HepG2 (cell line): ENCODE measurements at regions not wholly inside any gene's neighbourhood (a gene's known extent, or its start where the extent isn't known, plus 50 kb on each side); places are given as distances from the start of the nearest gene placed in this dataset.

Experiments
- ATAC-seq: fragments of 200-7000 bp; cut with Tn5 transposase; 3 replicates; pipeline ENCODE4 v1.9.1; 2020; ENCODE audit warnings: mild to moderate bottlenecking, moderate library complexity
- BruUV-seq: library from RNA; stranded (reverse); fragments of 400-500 nt; replicated peaks from 2 replicates; lab custom pipeline; 2021; lab: Mats Ljungman, UMichigan
- CTCF ChIA-PET: fragments of 300-600 bp; formaldehyde crosslinking; extraction: SDS; loops from one replicate; lab custom pipeline; 2021; ENCODE audit warnings: low total read pairs, inconsistent platforms, low intra/inter-chr PET ratio; lab: Yijun Ruan, JAX
- POLR2A ChIA-PET: fragments of 350-600 bp; sonication (Branson Sonifier 250); formaldehyde crosslinking; loops from one replicate; lab custom pipeline; 2020; ENCODE audit warnings: antibody characterized with exemption, inconsistent platforms; lab: Yijun Ruan, JAX
- DNase-seq: peaks from one replicate; pipeline ENCODE4 v3.0.0-alpha.2; 2015; ENCODE audit warnings: low spot score
- FAIRE-seq: peaks from 3 replicates; lab custom pipeline; 2011; peaks lifted over from hg19 to GRCh38; lab: Jason Lieb, UNC
- H2AFZ ChIP-seq: one replicate; pipeline ENCODE4 v1.6.1; 2011; ENCODE audit warnings: low read length, inconsistent platforms
- H3K27ac ChIP-seq: fragments of 300-600 bp; 3 replicates; pipeline ENCODE4 v1.8.0; 2011; ENCODE audit warnings: mixed run types, mild to moderate bottlenecking, mixed read lengths, low read length, inconsistent platforms; ENCODE audit not compliant: insufficient read depth; ENCODE audit errors: extremely low read length
- H3K27me3 ChIP-seq, 2 experiments: fragments of 200-600 bp in 1 of 2; 2 replicates in 1 of 2; 3 replicates in 1 of 2; pipeline versions ENCODE4 v1.6.0 to v1.8.0; 2011; ENCODE audit warnings: low read length in 2 of 2, mild to moderate bottlenecking in 2 of 2, moderate library complexity in 2 of 2, inconsistent platforms in 1 of 2; ENCODE audit not compliant: insufficient read depth in 2 of 2, control insufficient read depth in 1 of 2
- H3K36me3 ChIP-seq, 2 experiments: fragments of 200-600 bp in 1 of 2; replicated peaks in 1 of 2; 2 replicates in 1 of 2; 3 replicates in 1 of 2; pipeline versions ENCODE4 v1.5.1 to v1.8.0; 2011; ENCODE audit warnings: low read length in 2 of 2, inconsistent platforms in 1 of 2; ENCODE audit not compliant: insufficient read depth in 2 of 2, control insufficient read depth in 1 of 2
- H3K4me1 ChIP-seq: 2 replicates; pipeline ENCODE4 v1.5.1; 2012; ENCODE audit warnings: low read length, inconsistent platforms; ENCODE audit not compliant: insufficient read depth
- H3K4me2 ChIP-seq: 2 replicates; pipeline ENCODE4 v1.6.0; 2011; ENCODE audit warnings: low read depth, low read length, inconsistent platforms
- H3K4me3 ChIP-seq, 3 experiments: fragments of 200-600 bp in 1 of 3; sonication (generic), shearing (Covaris generic) in 1 of 3; replicated peaks in 1 of 3; 2 replicates each; pipeline ENCODE4 v1.5.1; 2011 to 2016; ENCODE audit warnings: low read length in 3 of 3, inconsistent platforms in 2 of 3, low read depth in 2 of 3, mild to moderate bottlenecking in 2 of 3, control low read depth in 1 of 3, mixed read lengths in 1 of 3; ENCODE audit not compliant: insufficient read depth in 1 of 3
- H3K79me2 ChIP-seq: one replicate; pipeline ENCODE4 v1.6.1; 2011; ENCODE audit warnings: low read length, inconsistent platforms; ENCODE audit not compliant: insufficient read depth
- H3K9ac ChIP-seq: 2 replicates; pipeline ENCODE4 v1.6.0; 2011; ENCODE audit warnings: mild to moderate bottlenecking, low read depth, low read length, inconsistent platforms; ENCODE audit not compliant: insufficient read depth
- H3K9me3 ChIP-seq: 2 replicates; pipeline ENCODE4 v1.5.1; 2012; ENCODE audit warnings: mild to moderate bottlenecking, low read length
- H4K20me1 ChIP-seq: 2 replicates; pipeline ENCODE4 v1.6.0; 2011; ENCODE audit warnings: inconsistent platforms, mild to moderate bottlenecking, low read length, moderate library complexity; ENCODE audit not compliant: insufficient read depth
- ATF7-NPFF ChIP-seq: sonication (generic); formaldehyde crosslinking; IDR thresholded peaks from 2 replicates; pipeline ENCODE4 v1.8.1; 2023; ENCODE audit warnings: mild to moderate bottlenecking, low read depth, missing genetic modification reagents, moderate library complexity
- CBX1 ChIP-seq: IDR thresholded peaks from one replicate; pipeline ENCODE4 v1.6.1; 2016; ENCODE audit warnings: antibody characterized with exemption, low read depth
- HES4 ChIP-seq: sonication (generic); formaldehyde crosslinking; IDR thresholded peaks from 2 replicates; pipeline ENCODE4 v1.9.0; 2021; ENCODE audit warnings: mild to moderate bottlenecking, missing genetic modification reagents, borderline replicate concordance
- KDM1A ChIP-seq: IDR thresholded peaks from 2 replicates; pipeline ENCODE4 v1.6.1; 2016; ENCODE audit warnings: missing compliant biosample characterization
- NFATC3 ChIP-seq: sonication (generic); formaldehyde crosslinking; IDR thresholded peaks from 2 replicates; pipeline ENCODE4 v1.5.1; 2020; ENCODE audit warnings: mild to moderate bottlenecking, missing genetic modification reagents
- RARA ChIP-seq: IDR thresholded peaks from 2 replicates; pipeline ENCODE4 v1.6.1; 2016; ENCODE audit warnings: missing genetic modification reagents, missing compliant biosample characterization
- REPIN1 ChIP-seq: sonication (generic); formaldehyde crosslinking; IDR thresholded peaks from 2 replicates; pipeline ENCODE4 v1.8.0; 2022; ENCODE audit warnings: missing genetic modification reagents, low read depth, mild to moderate bottlenecking, borderline replicate concordance
- ZNF124 ChIP-seq: sonication (generic); formaldehyde crosslinking; IDR thresholded peaks from 2 replicates; pipeline ENCODE4 v1.4.0; 2020; ENCODE audit warnings: missing genetic modification reagents
- ZNF292 ChIP-seq: sonication (generic); formaldehyde crosslinking; IDR thresholded peaks from 2 replicates; pipeline ENCODE4 v1.8.1; 2022; ENCODE audit warnings: mild to moderate bottlenecking, low read depth, missing genetic modification reagents, borderline replicate concordance
- ZNF331 ChIP-seq: sonication (generic); formaldehyde crosslinking; IDR thresholded peaks from 2 replicates; pipeline ENCODE4 v1.4.0; 2020; ENCODE audit warnings: missing genetic modification reagents
- WGBS: methylation state at CpG from one replicate; pipeline ENCODE4 v1.1.6; 2017; ENCODE audit warnings: low lambda C conversion rate; 5-methylcytosine and 5-hydroxymethylcytosine counted together
- in situ Hi-C: cut with HindIII; loops from 2 replicates; pipeline ENCODE4 v1.10.0; 2017; ENCODE audit warnings: low pct_unique_long_range_greater_than_20kb; ENCODE audit not compliant: extremely low pct_ligation_motif_present
- intact Hi-C: fragments of 100-400 bp; cut with micrococcal nuclease; formaldehyde crosslinking; loops from one replicate; pipeline ENCODE4 v1.10.0; 2022; ENCODE audit not compliant: unreplicated experiment
- TF ChIP-seq, protein P1 (sequence below): sonication (generic); formaldehyde crosslinking; IDR thresholded peaks from 2 replicates; pipeline ENCODE4 v1.4.0; 2020; ENCODE audit warnings: mild to moderate bottlenecking, missing genetic modification reagents
- TF ChIP-seq, protein P2 (sequence below): sonication (generic); formaldehyde crosslinking; IDR thresholded peaks from 2 replicates; pipeline ENCODE4 v1.4.0; 2020; ENCODE audit warnings: missing genetic modification reagents
- TF ChIP-seq, protein P3 (sequence below): sonication (generic); formaldehyde crosslinking; IDR thresholded peaks from 2 replicates; pipeline ENCODE4 v1.4.0; 2020; ENCODE audit warnings: mild to moderate bottlenecking, missing genetic modification reagents

DNA sequence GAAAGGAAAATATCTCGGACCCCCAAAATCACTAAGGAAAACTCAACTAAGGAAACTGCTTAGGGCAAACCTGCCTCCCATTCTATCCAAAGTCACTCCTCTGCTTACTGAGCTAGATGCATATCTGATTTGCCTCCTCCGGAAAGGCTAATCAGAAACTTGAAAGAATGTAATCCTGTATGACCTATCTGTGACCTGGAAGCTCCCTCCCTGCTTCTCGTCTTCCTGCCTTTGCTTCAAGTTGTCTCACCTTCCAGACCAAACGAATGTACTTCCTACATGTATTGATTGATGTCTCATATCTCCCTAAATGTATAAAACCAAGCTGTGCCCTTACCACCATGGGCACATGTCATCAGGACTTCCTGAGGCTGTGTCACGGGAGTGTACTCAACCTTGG is 58.1 kb upstream of the SEC61G start:
- 0% methylated on average over 5 of the region's 5 CpGs for WGBS
- Histone ChIP-seq H3K79me2 (no peaks in the 10 kb centered on the region), H4K20me1 (no peaks in the 10 kb centered on the region), H3K4me3 (no peak overlapping the region), H2AFZ (no peak overlapping the region), H3K27ac (no peak overlapping the region), H3K36me3 (no peaks in the 10 kb centered on the region), H3K9me3 (no peaks in the 10 kb centered on the region), H3K4me2 (no peak overlapping the region), H3K27me3 (peaks cover 0 to 3% of the 10 kb centered on the region in 2 experiments; a peak in 1 of 5 replicates), H3K4me1 (no peaks in the 10 kb centered on the region), H3K9ac (no peak overlapping the region)
- ATAC-seq (no peak), FAIRE-seq (no peak), DNase-seq (no peak)
- CTCF ChIA-PET: no interaction called here
- in situ Hi-C loops (no loop called here), intact Hi-C loops (no loop called here)
- BruUV-seq: no TSS peak
- POLR2A ChIA-PET: no interaction called here
- no peak for TF ChIP-seq ATF7-NPFF (CRISPR knock-in tag)
- TF ChIP-seq HES4: no peak
- no peak for TF ChIP-seq ZNF124 (CRISPR knock-in tag)
- no peak for TF ChIP-seq NFATC3
- TF ChIP-seq REPIN1 (CRISPR knock-in tag): no peak
- TF ChIP-seq RARA (CRISPR knock-in tag): no peak
- no peak for TF ChIP-seq ZNF292 (CRISPR knock-in tag)

DNA sequence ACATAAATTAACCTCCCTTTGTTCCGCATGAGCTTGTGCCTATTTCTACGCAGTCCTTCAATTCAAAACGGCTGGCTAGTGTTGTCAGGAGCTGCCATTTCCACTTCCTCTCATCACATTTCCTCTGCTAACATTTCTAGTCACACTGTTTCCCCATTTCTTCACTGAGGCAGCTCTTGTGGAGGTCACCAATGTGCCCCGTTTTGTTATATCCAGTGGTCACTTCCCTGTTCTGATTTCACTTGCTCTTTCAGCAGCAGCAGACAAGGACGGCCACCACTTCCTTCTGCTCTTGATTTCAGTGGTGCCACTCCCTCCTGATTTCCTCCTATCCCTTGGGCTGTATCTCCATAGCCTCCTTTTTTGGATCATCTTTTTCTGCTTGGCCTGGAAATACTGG is 64.8 kb upstream of the SEC61G start:
- in situ Hi-C loops: no loop called here
- Histone ChIP-seq H3K4me1 (no peaks in the 10 kb centered on the region), H3K79me2 (no peaks in the 10 kb centered on the region), H3K27me3 (no peaks in the 10 kb centered on the region; a peak in 1 of 5 replicates), H3K27ac (no peak overlapping the region), H3K9me3 (no peaks in the 10 kb centered on the region), H4K20me1 (no peaks in the 10 kb centered on the region), H2AFZ (no peak overlapping the region), H3K9ac (no peak overlapping the region), H3K4me2 (no peak overlapping the region), H3K4me3 (no peak overlapping the region), H3K36me3 (no peaks in the 10 kb centered on the region)
- BruUV-seq: no TSS peak
- ChIA-PET POLR2A (no interaction called here), CTCF (no interaction called here)
- TF ChIP-seq, protein P1, sequence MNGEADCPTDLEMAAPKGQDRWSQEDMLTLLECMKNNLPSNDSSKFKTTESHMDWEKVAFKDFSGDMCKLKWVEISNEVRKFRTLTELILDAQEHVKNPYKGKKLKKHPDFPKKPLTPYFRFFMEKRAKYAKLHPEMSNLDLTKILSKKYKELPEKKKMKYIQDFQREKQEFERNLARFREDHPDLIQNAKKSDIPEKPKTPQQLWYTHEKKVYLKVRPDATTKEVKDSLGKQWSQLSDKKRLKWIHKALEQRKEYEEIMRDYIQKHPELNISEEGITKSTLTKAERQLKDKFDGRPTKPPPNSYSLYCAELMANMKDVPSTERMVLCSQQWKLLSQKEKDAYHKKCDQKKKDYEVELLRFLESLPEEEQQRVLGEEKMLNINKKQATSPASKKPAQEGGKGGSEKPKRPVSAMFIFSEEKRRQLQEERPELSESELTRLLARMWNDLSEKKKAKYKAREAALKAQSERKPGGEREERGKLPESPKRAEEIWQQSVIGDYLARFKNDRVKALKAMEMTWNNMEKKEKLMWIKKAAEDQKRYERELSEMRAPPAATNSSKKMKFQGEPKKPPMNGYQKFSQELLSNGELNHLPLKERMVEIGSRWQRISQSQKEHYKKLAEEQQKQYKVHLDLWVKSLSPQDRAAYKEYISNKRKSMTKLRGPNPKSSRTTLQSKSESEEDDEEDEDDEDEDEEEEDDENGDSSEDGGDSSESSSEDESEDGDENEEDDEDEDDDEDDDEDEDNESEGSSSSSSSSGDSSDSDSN: no peak
- TF ChIP-seq CBX1 (no peak), ZNF331 (no peak), KDM1A (no peak)
- TF ChIP-seq, protein P2, sequence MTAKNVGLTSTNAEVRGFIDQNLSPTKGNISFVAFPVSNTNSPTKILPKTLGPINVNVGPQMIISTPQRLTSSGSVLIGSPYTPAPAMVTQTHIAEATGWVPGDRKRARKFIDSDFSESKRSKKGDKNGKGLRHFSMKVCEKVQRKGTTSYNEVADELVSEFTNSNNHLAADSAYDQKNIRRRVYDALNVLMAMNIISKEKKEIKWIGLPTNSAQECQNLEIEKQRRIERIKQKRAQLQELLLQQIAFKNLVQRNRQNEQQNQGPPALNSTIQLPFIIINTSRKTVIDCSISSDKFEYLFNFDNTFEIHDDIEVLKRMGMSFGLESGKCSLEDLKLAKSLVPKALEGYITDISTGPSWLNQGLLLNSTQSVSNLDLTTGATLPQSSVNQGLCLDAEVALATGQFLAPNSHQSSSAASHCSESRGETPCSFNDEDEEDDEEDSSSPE (CRISPR knock-in tag): no peak
- TF ChIP-seq, protein P3, sequence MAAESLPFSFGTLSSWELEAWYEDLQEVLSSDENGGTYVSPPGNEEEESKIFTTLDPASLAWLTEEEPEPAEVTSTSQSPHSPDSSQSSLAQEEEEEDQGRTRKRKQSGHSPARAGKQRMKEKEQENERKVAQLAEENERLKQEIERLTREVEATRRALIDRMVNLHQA (CRISPR knock-in tag): no peak
- DNase-seq (no peak), FAIRE-seq (no peak), ATAC-seq (no peak)
- WGBS: 37% methylated on average over 5 of the region's 5 CpGs
- intact Hi-C loops: no loop called here
